GM13976 (cell line): ENCODE measurements at regions not wholly inside any gene's neighbourhood (a gene's known extent, or its start where the extent isn't known, plus 50 kb on each side); places are given as distances from the start of the nearest gene placed in this dataset.
"Not testable (repeated sequence)": the region's sequence is repeated elsewhere in the genome, so short reads cannot be mapped to it uniquely, and the experiment has no call there.

Source experiments
- DNase-seq: peaks from one replicate; pipeline ENCODE4 v3.0.0; 2012; ENCODE audit warnings: low spot score
- in situ Hi-C: fragments of 300-500 bp; cut with MboI; formaldehyde crosslinking; loops from one replicate; pipeline ENCODE4 v1.12.0; 2022; ENCODE audit warnings: low sequenced_read_pairs, mixed read lengths, inconsistent platforms; ENCODE audit not compliant: unreplicated experiment
- TF ChIP-seq, protein P1 (sequence below): IDR thresholded peaks from 2 replicates; pipeline ENCODE4 v1.5.1; 2012; ENCODE audit warnings: borderline replicate concordance, mild to moderate bottlenecking; ENCODE audit not compliant: insufficient read depth; ENCODE audit errors: extremely low read depth, missing control alignments, control extremely low read depth

- DNase-seq = no peak
- in situ Hi-C loops = no loop called here
- TF ChIP-seq, protein P1, sequence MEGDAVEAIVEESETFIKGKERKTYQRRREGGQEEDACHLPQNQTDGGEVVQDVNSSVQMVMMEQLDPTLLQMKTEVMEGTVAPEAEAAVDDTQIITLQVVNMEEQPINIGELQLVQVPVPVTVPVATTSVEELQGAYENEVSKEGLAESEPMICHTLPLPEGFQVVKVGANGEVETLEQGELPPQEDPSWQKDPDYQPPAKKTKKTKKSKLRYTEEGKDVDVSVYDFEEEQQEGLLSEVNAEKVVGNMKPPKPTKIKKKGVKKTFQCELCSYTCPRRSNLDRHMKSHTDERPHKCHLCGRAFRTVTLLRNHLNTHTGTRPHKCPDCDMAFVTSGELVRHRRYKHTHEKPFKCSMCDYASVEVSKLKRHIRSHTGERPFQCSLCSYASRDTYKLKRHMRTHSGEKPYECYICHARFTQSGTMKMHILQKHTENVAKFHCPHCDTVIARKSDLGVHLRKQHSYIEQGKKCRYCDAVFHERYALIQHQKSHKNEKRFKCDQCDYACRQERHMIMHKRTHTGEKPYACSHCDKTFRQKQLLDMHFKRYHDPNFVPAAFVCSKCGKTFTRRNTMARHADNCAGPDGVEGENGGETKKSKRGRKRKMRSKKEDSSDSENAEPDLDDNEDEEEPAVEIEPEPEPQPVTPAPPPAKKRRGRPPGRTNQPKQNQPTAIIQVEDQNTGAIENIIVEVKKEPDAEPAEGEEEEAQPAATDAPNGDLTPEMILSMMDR = peak; percentile 1
Observed at GRCh38 chr21:35594905-35595304, 465.4 kb downstream of the SETD4 start.

GRCh38 chr21:35593000-35593502, 467.3 kb downstream of the SETD4 start:
- TF ChIP-seq, protein P1 = no peak
- in situ Hi-C loops = no loop called here
- no peak for DNase-seq

GRCh38 chr21:35590284-35590683, 470.0 kb downstream of the SETD4 start:
- DNase-seq, in situ Hi-C loops: not testable (repeated sequence)

- TF ChIP-seq, protein P1 = no peak
- in situ Hi-C loops = no loop called here
- no peak for DNase-seq
Observed at GRCh38 chr21:35587841-35588380, 472.4 kb downstream of the SETD4 start.

GRCh38 chr21:35586305-35586704, 474.0 kb downstream of the SETD4 start:
- in situ Hi-C loops = no loop called here
- TF ChIP-seq, protein P1 = no peak
- DNase-seq = no peak

DNA sequence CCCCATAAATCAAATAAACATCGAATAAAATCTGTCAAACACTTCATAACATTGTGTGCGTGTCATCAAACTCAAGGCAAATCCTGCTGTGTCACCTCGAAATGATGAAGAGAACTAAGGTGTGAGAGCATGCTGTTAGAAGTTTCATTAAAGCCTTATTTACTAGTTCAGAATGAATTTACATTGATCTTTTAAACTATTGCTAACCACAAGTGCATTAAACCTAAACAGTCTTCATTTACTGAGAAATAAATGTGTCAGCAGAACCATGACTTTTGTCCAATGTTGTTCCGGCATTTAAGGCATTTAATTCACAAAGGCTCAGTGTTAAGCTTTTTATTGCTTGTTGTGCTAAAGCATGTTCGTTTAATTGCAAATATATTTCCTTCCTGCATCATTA, 474.4 kb downstream of the SETD4 start:
- TF ChIP-seq, protein P1 = no peak
- DNase-seq = no peak
- in situ Hi-C loops = no loop called here

DNA sequence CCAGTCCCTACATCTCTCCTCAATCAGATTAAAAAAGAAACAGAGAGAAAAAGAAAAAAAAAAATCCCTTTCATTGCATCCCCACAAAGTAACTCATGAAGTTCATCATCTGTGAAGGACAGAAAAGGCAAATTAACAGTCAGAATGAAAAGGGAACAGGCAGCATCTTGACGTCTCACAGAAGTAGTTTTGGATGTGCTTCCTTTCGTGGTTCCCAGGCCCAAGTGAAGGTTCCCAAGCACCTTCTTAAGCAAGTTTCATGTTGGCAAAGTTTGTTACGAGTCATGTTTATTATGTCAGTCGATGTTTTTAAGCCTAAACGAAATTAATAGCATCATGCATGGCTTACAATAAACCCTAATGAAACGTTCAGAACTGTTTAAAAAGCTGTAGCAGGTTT, 475.2 kb downstream of the SETD4 start:
- peak; percentile 22 for DNase-seq
- TF ChIP-seq, protein P1 = no peak
- in situ Hi-C loops = no loop called here
